ENCODE measurements at regions not wholly inside any gene's neighbourhood (a gene's known extent, or its start where the extent isn't known, plus 50 kb on each side); places are given as distances from the start of the nearest gene placed in this dataset.
"Not testable (repeated sequence)": the region's sequence is repeated elsewhere in the genome, so short reads cannot be mapped to it uniquely, and the experiment has no call there.

- TF ChIP-seq CTCF (conservative IDR thresholded peaks at IDR 0.05; ENCODE audit: low read length); EZH2phosphoT487 (IDR thresholded peaks at IDR 0.05; ENCODE audit: borderline replicate concordance): not testable (repeated sequence)
Measured at GRCh38 chr17:64713786-64714185, 51.7 kb upstream of the SMURF2 start.

All from Loucy (cell line).